ENCODE measurements at regions not wholly inside any gene's neighbourhood (a gene's known extent, or its start where the extent isn't known, plus 50 kb on each side); places are given as distances from the start of the nearest gene placed in this dataset.

DNA sequence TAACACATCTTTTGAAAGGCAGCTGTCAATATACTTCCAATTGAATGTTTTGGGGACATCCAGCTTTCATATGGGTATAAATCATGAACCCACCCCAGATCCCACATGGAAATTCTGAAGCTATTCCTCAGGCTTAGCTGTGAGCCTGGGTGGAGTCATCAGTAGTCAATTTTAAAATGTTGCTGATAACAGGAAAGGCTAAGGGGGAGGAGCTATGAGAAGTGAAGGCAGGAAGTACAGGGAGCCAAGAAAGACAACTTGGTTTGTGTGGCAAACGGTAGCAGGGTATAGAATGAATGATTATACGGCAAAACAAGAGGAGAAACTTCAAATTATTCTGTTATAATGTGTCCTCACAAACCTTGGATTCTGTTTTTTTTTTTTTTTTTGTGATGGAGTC is 108.6 kb downstream of the QPCT start:
- intact Hi-C loops (cut with DNase I): no loop called here
- Histone ChIP-seq H3K36me3 (no peaks in the 10 kb centered on the region), H3K27ac (no peak overlapping the region), H3K4me1 (no peaks in the 10 kb centered on the region), H3K4me3 (no peak overlapping the region), H3K27me3 (no peaks in the 10 kb centered on the region), H3K9me3 (no peaks in the 10 kb centered on the region)
- ATAC-seq (no peak), DNase-seq (no peak)
- WGBS (ENCODE audit: insufficient coverage, low coverage, low lambda C conversion rate, missing lambda C conversion rate): 63% methylated on average over 2 of the region's 2 CpGs
- no peak for TF ChIP-seq POLR2A (IDR thresholded peaks at IDR 0.05)
- TF ChIP-seq, protein P1, sequence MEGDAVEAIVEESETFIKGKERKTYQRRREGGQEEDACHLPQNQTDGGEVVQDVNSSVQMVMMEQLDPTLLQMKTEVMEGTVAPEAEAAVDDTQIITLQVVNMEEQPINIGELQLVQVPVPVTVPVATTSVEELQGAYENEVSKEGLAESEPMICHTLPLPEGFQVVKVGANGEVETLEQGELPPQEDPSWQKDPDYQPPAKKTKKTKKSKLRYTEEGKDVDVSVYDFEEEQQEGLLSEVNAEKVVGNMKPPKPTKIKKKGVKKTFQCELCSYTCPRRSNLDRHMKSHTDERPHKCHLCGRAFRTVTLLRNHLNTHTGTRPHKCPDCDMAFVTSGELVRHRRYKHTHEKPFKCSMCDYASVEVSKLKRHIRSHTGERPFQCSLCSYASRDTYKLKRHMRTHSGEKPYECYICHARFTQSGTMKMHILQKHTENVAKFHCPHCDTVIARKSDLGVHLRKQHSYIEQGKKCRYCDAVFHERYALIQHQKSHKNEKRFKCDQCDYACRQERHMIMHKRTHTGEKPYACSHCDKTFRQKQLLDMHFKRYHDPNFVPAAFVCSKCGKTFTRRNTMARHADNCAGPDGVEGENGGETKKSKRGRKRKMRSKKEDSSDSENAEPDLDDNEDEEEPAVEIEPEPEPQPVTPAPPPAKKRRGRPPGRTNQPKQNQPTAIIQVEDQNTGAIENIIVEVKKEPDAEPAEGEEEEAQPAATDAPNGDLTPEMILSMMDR (IDR thresholded peaks at IDR 0.05): no peak

DNA sequence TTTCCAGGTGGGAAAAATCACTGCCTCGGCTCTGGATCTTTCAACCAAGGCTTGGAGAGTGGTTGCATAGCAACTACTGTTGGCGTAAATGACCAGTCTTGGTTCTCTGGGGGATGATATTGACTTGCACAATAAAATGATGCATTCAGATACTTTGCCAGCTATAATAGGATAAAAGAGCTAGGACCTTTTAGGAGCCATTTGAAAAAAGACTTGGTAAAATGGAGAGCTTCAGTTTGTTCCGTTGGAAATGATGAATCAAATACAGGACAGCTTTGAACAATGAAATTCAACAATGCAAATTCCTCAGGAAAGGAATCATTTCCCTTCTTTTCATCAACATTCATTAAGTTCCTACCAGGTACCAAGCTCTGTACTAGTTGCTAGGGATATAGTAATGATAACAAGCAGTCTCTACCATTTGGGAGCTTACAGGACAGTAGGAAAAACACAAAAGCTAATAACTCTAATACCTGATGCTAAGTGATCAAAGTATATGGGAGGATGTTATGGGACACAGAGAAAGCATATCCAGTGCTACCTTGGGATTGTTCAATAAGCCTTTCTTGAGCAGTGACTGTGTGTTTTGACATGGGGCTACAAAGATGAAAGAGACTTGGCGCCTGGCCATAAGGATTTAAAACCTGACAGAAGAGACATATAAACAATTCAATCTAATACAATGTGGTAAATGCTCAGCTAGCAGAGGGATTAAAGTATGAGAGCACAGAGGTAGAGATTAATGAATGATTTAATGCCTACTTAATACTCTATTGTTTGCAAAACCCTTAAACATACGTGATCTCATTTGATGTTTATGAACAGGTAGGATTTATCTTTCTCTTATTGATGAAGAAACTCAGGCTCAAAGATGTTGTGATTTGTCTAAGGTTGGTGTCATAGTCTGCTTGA is 110.7 kb downstream of the QPCT start:
- WGBS (ENCODE audit: insufficient coverage, low coverage, low lambda C conversion rate, missing lambda C conversion rate): 82% methylated on average over 5 of the region's 5 CpGs
- DNase-seq (no peak), ATAC-seq (no peak)
- intact Hi-C loops (cut with DNase I): no loop called here
- TF ChIP-seq POLR2A (IDR thresholded peaks at IDR 0.05): no peak
- TF ChIP-seq, protein P1 (IDR thresholded peaks at IDR 0.05): no peak
- H3K4me1 ChIP-seq: no peaks in the 10 kb centered on the region
- H3K4me3 ChIP-seq: no peak overlapping the region
- H3K27me3 ChIP-seq: no peaks in the 10 kb centered on the region
- H3K9me3 ChIP-seq: no peaks in the 10 kb centered on the region
- H3K27ac ChIP-seq: no peak overlapping the region
- no peaks in the 10 kb centered on the region for H3K36me3 ChIP-seq

DNA sequence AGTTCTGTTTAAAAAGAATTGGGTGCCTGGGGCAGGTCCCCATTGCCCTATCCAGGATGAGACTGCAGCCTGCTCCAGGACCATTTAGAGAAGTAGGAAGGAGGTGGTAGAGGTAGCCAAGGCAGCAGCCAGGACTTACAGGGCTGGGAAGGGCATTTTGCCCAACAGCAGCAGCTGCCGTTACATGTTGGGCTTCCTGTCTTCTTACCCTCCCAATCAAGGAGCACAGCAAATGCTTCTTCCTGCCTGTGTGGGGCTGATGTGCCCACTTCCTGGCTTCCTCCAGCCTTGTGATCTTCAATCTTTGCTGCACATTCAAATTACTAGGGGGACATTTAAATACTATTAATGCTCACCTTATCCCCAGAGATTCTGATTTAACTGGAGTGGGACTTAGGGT is 112.0 kb downstream of the QPCT start:
- no peak for DNase-seq
- intact Hi-C loops (cut with DNase I): no loop called here
- Histone ChIP-seq H3K9me3 (no peaks in the 10 kb centered on the region), H3K27me3 (no peaks in the 10 kb centered on the region), H3K4me3 (no peak overlapping the region), H3K36me3 (no peaks in the 10 kb centered on the region), H3K27ac (no peak overlapping the region), H3K4me1 (no peaks in the 10 kb centered on the region)
- peak in 1 of 4 donors; percentile 21 for ATAC-seq
- WGBS (ENCODE audit: insufficient coverage, low coverage, low lambda C conversion rate, missing lambda C conversion rate): no CpG with 5 or more reads among the region's 1 CpG
- TF ChIP-seq, protein P1 (IDR thresholded peaks at IDR 0.05): no peak
- TF ChIP-seq POLR2A (IDR thresholded peaks at IDR 0.05): no peak

DNA sequence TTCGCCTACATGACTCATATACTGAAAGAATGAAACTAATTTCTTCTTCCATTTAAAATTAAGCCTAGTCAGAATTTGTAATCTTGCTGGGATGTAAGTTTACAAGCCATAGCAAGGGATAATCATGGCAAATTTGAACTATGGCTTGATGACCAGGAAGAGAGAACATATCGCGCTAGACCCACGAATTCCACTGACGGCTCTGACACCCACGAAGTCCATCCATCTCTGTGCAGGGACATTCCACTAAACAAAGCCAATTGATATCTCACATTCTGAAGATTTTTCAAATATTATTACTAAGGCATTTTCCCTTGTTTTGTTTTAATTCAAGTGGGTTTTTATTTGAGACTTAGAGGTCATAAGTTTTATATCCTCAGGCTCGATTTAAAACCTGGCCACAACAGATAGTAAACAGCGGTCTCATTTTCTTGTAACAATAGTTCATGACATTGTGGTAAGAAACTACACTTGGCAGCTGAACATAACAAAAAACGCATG is 113.0 kb downstream of the QPCT start:
- H3K27ac ChIP-seq: no peak overlapping the region
- no peak for TF ChIP-seq POLR2A (IDR thresholded peaks at IDR 0.05)
- TF ChIP-seq, protein P1 (IDR thresholded peaks at IDR 0.05): no peak
- 66% methylated on average over 6 of the region's 9 CpGs for WGBS (ENCODE audit: insufficient coverage, low coverage, low lambda C conversion rate, missing lambda C conversion rate)

More for the DNA sequence above, 113.0 kb downstream of the QPCT start:
- H3K27me3 ChIP-seq: no peaks in the 10 kb centered on the region
- H3K9me3 ChIP-seq: no peaks in the 10 kb centered on the region
- intact Hi-C loops (cut with DNase I): no loop called here
- H3K4me1 ChIP-seq: no peaks in the 10 kb centered on the region
- ATAC-seq (no peak), DNase-seq (no peak)
- no peaks in the 10 kb centered on the region for H3K36me3 ChIP-seq
- no peak overlapping the region for H3K4me3 ChIP-seq
